CD4-positive, alpha-beta T cell treated with Interleukin-2 at 100 ng/mL for 4 hours (primary cell): ENCODE measurements at regions not wholly inside any gene's neighbourhood (a gene's known extent, or its start where the extent isn't known, plus 50 kb on each side); places are given as distances from the start of the nearest gene placed in this dataset.
"Not testable (repeated sequence)": the region's sequence is repeated elsewhere in the genome, so short reads cannot be mapped to it uniquely, and the experiment has no call there.

Experiments used
- DNase-seq: peaks from one replicate; pipeline ENCODE4 v3.0.0-alpha.2; 2020; ENCODE audit warnings: low spot score

DNA sequence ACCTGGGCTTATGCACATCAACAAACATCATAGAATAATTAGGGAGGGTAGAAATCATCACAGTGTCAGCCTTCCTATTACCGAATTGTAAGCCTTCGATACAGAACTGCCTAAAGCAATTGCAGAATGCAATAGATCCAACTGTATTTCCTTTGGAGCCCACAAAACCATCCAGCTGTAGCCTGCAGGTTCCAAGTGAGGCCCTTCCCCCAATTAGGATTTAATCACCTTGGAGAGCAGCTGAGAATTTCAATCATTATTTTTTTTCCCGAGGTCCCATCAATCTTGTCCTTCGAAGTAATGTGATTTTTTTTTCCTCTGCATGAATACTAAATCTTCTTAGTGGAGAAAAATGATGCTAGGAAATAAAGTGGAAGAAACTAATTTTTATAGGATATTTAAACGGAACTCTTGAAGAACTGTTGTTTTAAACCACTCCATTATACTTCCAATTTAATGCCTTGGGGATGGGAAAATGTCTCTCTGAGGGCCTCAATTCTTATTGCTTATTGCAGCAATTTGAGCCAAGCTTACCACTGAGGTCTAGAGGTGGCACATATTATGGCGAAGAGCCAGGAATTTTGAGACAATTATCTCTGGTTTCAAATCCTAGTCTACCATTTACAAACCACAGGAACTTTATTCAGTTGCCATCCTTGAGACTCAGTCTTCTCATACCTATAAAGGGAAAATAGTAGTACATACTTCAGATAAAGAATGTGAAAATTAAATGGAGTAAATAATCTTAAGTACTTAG lies 953.4 kb upstream of the IGFBP7 start:
- DNase-seq: no peak

DNA sequence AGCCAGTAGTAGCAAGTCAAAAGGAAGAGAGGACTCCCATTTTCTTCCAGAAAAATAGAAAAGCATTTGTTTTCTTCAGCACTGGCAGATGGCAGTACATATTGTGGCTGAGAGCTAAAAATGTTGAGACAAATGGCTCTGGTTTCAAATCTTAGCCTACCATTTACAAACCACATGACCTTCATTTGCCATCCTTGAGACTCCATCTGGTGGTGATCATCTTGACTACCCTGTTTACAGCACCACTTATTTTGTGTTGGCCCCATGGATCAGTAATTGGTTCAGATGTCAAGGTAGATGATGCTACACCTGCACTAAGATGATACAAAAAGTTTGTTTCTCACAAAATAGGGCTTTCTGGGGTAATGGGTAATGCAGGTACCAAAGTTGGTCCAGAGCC lies 951.8 kb upstream of the IGFBP7 start:
- DNase-seq: no peak

DNA sequence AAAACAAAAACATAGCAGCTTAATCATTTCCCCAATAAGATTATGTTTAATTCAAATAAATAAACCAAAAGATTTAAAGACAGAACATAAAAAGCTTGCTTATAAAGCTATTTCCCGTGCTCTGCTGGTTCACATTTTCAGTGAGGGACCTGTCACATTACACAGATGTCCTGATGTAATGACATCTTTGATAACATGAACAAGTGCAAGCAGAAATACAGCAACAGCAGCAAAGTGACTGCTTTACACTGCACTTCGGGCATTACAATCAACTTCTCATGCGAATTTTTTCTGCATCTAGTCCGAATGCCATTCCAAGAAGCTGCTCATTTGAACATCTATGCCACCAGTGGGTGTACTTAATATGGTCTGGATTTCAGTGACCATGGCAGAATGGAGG lies 940.3 kb upstream of the IGFBP7 start:
- DNase-seq: no peak

DNA sequence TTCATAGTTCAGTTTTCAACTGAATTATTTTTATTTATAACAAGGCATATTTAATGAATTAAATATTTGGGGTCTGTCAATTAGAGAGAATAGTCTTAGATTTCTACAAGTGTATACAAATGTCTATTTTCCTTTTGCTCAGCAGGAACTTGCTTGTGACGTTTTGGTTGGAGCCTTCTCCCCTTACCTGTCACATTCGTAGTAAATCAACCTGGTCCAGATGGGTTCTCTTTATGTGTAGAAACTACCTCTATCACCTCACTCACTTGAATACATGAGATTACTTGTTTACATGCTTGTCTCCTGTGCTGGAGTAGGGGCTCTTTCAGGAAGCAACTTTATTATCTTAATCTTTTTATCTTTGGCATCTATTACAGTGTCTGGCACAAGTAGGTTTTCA lies 938.3 kb upstream of the IGFBP7 start:
- no peak for DNase-seq

DNA sequence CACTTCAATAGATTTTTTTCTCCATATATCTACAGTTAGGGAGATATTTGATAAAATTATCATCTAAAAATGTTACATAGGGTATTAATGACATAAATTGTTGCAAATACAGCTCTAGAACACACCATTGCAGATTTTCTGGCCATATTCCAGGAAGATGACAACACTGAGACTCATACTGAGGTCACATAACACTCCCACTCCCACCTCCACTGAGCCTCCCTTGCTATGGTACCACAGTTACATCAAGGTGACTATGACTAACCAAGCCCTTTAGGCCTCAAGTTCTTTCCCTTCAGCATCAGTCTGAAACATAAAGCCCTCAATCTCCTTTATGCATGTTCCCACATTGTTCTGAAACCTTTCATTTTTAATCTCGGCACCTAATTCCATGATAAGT lies 932.0 kb upstream of the IGFBP7 start:
- DNase-seq: no peak

DNA sequence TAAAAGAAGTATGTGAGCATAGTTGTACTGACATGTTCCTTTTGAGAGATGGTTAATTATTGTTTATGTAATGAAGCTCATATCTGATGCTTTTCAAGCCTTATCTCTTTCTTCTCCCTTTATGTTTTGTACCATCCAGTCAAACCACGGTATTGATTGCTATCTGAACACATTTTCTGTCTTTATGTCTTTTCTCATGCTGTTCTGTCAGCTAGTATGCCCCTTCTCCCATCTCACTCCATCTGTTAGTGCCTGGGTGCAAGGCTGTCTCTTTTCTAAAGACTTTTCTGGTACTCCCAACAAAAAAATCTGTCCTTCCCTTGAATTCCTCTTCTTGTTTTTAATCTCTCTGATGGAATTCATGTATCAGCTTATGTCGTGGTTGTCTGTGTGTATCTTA lies 883.8 kb upstream of the IGFBP7 start:
- no peak for DNase-seq

DNA sequence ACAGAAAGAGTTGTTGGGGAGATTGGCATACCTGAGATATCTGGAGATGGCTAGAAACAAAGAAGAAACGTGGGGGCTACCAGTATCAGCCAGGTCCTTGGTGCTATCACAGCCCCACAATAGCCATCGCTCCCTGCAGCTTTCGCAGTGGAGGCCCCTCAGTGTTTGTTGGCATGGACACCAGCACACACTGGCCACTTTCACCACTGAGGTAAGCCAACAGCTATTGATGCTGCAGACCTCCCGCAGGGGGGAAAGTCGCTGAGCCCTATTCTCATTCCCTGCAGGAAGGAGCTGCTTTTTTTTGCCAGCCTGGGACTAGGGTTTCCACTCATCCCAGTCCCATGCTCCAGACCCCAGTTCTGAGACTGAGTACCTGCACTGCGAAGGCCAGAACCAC lies 879.2 kb upstream of the IGFBP7 start:
- DNase-seq: no peak

DNA sequence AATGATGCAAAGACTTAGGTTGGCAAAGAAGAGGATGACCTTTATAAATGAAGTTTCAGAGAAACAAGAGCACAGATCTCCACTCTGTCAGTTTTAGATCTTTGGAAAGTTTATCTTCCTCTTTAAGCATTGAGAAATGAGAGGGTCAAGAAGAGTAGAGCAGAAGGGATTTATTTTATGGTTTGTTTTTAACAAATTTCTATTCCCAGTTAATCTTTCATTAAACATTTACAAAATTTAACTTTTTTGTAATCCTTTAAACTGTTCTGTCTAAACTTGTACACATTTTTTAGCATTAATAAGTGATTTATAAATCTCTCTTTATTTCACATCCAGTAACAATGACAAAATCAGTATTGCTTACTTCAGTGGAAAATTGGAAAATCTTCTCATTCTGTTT lies 875.0 kb upstream of the IGFBP7 start:
- DNase-seq: no peak

DNA sequence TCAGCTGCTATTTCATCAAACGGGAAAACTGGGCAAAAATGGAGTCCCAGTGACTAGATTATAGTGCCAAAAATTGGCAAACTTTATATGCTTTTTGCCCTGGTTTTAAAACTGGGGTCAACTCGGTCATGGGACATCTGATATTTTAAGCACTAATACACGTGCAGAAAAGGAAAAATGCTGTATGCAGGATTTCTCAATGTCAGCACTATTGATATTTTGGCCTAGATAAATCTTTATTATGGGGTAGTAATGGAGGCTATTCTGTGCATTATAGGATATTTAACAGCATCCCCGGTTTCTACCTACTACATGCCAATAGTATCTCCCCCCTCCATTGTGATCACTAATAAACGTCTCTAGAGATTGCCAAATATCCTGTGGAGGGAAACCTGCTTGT lies 870.9 kb upstream of the IGFBP7 start:
- no peak for DNase-seq

DNA sequence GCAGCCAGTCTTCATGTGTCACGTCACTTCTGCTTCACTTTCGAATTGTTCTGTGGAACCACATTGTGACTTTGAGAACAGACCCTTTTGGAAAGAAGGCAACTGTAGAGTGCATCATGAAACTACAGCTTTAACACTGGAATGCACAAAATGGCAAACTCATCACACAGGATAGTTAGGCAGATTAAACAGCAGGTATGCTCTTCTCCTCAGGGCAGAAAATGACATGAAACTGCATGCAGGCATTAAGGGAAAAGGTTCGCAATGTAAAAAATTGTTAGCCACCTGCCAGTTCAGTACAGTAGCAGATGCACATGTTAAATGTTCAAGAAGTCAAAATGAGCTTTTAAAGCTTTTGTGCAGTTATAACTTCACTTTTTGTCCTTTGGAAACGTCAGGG lies 864.6 kb upstream of the IGFBP7 start:
- no peak for DNase-seq

DNA sequence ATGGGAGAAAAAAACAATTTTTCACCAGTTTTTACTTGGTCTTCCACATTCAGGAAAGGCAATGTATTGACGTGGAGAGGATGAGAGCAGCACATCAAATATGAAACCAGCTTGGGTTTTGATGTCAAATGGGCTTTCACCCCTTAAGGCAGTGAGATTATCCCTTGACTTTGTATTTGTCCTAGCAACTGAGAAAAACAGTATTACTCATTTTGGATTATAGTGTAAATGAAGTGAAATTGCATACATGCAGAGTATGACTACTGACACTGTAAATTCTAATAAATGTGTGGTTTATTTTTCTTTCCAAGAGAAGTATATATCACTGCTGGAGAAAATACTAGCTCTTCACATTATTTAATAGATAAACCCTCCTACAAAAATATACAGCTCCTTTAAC lies 863.6 kb upstream of the IGFBP7 start:
- no peak for DNase-seq

DNA sequence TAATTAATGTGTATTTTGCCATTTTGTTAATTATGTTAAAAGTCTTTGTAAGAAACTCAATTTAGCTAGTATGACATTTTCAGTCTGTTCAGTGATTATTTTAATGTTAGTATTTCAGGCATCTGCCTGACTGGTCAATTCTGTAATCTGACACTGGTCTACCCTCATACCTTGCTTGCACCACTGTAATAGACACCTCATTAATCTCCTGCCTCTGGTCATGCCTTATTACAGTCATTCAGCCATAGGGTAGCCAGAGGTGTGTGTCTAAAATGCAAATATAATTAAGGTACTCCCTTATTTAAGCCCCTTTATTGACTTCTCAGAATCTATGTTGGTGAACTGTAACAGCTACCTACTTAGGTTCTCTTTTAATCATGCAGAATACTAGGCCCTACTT lies 861.1 kb upstream of the IGFBP7 start:
- no peak for DNase-seq

DNA sequence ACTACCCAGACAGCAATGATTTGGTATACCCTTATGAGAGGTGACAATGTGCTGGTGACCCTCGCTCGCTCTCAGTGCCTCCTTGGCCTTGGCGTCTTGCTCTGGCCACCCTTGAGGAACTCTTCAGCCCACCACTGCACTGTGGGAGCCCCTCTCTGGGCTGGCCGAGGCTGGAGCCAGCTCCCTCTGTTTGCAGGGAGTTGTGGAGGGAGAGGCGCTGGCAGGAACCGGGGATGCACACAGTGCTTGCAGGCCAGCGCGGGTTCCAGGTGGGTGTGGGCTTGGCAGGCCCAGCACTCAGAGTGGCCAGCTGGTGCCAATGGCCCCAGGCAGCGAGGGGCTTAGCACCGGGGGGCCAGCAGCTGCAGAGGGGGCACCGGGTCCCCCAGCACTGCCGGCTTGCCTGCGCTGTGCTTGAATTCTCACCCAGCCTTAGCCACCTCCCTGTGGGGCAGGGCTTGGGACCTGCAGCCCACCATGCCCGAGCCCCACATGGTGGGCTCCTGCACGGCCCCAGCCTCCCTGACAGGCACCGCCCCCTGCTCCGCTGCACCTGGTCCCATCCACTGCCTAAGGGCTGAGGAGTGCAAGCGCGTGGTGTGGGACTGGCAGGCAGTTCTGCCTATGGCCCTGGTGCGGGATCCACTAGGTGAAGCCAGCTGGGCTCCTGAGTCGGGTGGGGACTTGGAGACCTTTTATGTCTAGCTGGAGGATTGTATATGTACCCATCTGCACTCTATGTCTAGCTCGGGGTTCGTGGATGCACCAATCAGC lies 857.0 kb upstream of the IGFBP7 start:
- no peak for DNase-seq

DNA sequence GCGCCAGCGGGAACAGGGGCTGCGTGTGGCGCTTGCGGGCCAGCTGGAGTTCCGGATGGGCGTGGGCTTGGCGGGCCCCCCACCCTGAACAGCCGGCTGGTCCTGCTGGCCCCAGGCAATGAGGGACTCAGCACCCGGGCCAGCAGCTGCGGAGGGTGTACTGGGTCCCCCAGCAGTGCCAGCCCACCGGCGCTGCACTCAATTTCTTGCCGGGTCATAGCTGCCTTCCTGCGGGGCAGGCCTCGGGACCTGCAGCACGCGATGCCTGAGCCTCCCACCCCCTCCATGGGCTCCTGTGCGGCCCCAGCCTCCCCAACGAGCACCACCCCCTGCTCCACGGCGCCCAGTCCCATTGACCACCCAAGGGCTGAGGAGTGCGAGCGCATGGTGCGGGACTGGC lies 855.2 kb upstream of the IGFBP7 start:
- DNase-seq: not testable (repeated sequence)

DNA sequence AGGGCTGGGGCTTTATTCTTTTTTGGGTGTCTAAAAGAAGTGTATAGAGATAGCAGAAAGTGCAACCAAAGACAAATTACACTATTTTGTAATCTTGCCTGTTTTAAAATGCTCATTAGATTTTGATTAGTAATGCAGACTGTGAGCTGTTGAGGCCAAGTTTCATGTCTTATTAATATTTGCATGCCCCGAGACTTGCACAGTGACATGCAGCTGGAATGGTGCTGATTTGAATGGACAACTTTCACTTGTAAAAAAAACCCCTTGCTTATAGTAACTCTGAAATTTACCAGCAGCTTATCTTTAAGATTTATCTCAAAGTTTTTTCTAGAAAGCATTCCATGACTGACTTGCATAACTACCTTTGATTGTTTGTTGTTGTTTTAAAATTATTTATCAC lies 835.1 kb upstream of the IGFBP7 start:
- DNase-seq: no peak

DNA sequence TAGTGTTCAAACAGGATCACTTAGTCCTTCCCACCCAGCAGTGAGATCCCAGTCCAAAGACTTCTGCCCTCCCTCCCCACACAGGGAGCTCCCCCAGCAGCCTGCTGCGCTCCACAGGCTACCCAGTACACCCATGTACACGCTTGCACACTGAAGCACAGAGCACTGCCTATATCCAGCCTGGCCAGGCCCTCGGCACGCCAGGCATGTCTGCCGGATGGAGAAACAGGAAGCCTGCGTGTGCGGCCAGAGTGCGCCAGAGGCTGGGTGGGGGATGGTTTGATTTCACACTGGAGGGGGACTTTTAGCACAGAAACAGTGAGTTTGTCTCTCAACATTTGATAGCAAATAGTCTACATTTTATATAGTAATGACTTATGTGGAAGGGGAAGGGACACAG lies 833.5 kb upstream of the IGFBP7 start:
- DNase-seq: no peak

DNA sequence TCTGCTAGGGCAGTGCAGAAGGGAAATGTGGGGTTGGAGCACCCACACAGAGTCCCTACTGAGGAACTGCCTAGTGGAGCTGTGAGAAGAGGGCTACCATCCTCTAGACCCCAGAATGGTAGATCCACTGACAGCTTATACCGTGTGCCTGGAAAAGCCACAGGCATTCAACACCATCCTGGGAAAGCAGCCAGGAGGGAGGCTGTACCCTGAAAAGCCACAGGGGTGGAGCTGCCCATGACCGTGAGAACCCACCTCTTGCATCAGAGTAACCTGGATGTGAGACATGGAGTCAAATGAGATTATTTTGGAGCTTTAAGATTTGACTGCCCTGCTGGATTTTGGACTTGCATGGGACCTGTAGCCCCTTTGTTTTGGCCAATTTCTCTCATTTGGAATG lies 827.1 kb upstream of the IGFBP7 start:
- not testable (repeated sequence) for DNase-seq

DNA sequence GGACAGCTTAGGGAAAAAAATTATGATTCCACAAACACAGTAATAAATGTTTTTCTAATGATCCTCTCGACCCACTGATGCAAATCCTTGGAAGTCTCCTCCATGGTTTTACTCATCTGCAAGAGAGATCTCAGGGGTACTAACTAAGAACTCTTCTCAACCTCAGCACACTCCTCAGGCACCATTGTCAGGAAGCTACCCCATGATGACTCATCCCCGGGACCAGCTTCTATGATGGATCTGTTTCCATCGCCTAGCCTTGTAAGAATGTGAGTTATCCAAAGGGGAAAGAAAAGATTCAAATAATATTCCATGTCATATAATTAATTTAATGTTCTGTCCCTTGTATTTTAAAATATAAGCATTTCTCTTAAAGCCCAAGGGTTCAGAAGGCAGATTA lies 816.1 kb upstream of the IGFBP7 start:
- DNase-seq: no peak

DNA sequence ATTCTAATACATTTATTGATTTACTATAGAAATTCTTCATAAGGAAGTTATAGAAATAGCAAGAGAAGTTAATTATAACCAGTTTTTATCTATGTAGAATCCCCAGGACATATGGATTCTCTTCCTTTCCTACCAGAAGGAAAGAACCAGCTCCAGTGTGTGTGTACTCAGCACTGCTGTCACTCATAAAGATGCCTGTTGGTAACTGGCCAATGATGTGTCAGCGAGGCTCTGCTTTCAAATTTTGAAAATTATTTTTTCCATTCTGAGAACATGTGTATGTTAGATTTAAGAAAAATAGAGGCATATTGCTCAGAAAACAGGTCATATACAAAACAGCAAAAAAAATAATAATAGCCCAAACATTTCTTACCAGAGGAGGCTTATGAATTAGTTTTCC lies 814.8 kb upstream of the IGFBP7 start:
- no peak for DNase-seq

DNA sequence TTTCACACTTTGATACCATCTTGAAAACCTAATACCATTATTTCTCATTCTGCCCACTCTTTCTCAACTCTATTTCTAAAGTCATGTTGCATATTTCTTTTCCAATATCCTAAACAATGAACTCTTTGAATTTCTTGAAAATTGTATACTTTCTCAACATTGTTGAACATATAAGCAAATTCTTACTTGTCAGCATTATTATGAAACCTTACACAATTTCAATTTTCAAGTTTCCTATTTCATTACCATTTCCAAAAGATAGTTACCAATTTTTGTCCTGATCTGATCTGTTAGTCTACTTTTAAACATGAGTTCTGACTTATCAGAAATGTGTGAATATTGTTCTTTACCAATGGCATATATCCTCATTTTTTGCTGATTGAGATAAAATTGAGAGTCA lies 806.3 kb upstream of the IGFBP7 start:
- DNase-seq: no peak

DNA sequence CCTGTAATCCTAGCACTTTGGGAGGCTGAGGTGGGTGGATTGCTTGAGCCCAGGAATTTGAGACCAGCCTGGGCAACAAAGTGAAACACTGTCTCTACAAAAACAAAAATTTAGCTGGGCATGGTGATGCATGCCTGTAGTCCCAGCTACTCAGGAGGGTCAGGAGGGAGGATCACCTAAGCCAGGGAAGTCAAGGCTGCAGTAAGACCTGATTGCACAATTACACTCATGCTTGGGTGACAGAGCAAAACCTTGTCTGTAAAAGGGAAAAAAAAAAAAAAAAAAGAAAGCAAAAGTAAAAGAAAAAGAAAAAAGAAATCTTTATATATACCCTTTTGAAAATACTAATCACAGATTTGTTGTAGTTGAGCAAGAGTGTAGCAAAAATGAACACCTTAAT lies 801.0 kb upstream of the IGFBP7 start:
- no peak for DNase-seq

DNA sequence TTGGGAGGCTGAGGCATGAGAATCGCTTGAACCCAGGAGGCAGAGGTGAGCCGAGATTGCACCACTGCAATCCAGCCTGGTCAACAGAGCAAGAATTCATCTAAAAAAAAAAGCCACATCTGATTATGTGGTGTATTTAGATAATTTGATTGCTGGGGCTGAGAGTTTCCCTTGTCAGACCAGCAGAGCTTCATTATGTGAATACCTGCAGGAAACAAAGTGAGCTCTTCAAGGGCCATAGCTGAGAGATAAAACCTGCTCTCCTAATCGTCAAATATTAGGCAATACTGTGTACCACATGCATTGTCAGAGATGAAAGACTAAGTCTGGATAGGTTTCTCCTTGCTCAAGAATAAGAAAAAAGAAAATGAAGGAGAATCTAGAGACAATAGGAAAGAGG lies 800.0 kb upstream of the IGFBP7 start:
- no peak for DNase-seq

DNA sequence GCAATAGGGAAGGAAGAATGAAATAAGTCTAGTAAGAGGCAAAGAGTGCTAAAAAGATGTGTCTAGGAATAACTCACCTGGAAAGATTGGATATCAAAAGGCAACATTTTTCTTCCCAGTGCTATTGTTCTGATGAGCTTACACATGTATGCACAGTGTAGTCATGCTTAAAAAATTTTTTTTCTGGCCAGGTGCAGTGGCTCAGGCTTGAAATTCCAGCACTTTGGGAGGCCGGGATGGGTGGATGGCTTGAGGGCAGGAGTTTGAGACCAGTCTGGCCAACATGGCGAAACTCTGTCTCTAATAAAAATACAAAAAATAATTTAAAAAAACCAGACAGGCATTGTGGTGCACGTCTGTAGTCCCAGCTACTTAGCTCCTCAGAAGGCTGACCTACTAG lies 795.8 kb upstream of the IGFBP7 start:
- no peak for DNase-seq

DNA sequence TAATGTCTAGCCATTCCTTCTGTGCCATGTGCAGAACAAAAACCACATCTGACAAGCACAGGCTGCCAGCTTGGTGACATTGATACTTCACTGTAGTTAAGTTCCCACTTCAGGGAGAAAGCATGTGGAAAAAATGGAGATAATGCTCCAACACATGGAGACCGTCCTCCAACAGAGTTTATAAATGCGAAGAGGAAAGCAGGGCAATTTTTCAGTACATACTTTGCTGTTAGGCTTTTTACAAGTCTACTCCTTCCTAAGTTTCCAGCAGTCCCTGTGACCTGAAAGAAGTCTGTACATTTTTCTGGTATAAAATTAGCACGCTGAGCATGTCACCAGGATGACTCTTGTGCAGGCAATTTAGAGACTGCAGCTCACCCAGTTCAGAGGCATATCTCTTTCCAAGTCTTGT lies 766.9 kb upstream of the IGFBP7 start:
- DNase-seq: no peak
